ENCODE measurements at regions not wholly inside any gene's neighbourhood (a gene's known extent, or its start where the extent isn't known, plus 50 kb on each side); places are given as distances from the start of the nearest gene placed in this dataset.

- Histone ChIP-seq H3K9ac (ENCODE audit: low read length in 3 of 3) (no peak overlapping the region), H3K36me3 (ENCODE audit: control insufficient read depth in 2 of 3, insufficient read depth in 3 of 3, low read length in 3 of 3) (no peaks in the 10 kb centered on the region), H3K27ac (ENCODE audit: low read depth in 2 of 2, low read length in 2 of 2) (no peak overlapping the region), H3K27me3 (ENCODE audit: control insufficient read depth, insufficient read depth, low read length) (no peaks in the 10 kb centered on the region), H3K4me1 (ENCODE audit: control insufficient read depth in 2 of 3, insufficient read depth in 2 of 3, low read depth in 1 of 3, low read length in 3 of 3) (no peaks in the 10 kb centered on the region), H3K4me3 (ENCODE audit: low read length in 3 of 3) (no peak overlapping the region), H3K9me3 (ENCODE audit: control insufficient read depth in 2 of 3, insufficient read depth in 1 of 3, low read length in 3 of 3) (no peaks in the 10 kb centered on the region)
- intact Hi-C loops (cut with DNase I) = no loop called here
- DNase-seq (peak; percentile 78 to 89 (median 83)), FAIRE-seq (no peak)
- peak; percentile 98 for TF ChIP-seq CTCF (IDR thresholded peaks at IDR 0.05; ENCODE audit: borderline replicate concordance, extremely low read depth, insufficient read depth)
These were observed 267.9 kb upstream of the GHITM start for GRCh38 chr10:83871187-83872081.

- TF ChIP-seq CTCF (IDR thresholded peaks at IDR 0.05; ENCODE audit: borderline replicate concordance, extremely low read depth, insufficient read depth) = no peak
- H3K27me3 ChIP-seq (ENCODE audit: control insufficient read depth, insufficient read depth, low read length) = no peaks in the 10 kb centered on the region
- intact Hi-C loops (cut with DNase I) = no loop called here
These were observed 259.0 kb upstream of the GHITM start for GRCh38 chr10:83880252-83880791.

GRCh38 chr10:83881661-83882060 lies 257.6 kb upstream of the GHITM start:
- Histone ChIP-seq H3K36me3 (ENCODE audit: control insufficient read depth in 2 of 3, insufficient read depth in 3 of 3, low read length in 3 of 3) (no peaks in the 10 kb centered on the region), H3K27me3 (ENCODE audit: control insufficient read depth, insufficient read depth, low read length) (no peaks in the 10 kb centered on the region), H3K27ac (ENCODE audit: low read depth in 2 of 2, low read length in 2 of 2) (no peak overlapping the region), H3K4me1 (ENCODE audit: control insufficient read depth in 2 of 3, insufficient read depth in 2 of 3, low read depth in 1 of 3, low read length in 3 of 3) (no peaks in the 10 kb centered on the region), H3K9me3 (ENCODE audit: control insufficient read depth in 2 of 3, insufficient read depth in 1 of 3, low read length in 3 of 3) (no peaks in the 10 kb centered on the region), H3K9ac (ENCODE audit: low read length in 3 of 3) (no peak overlapping the region), H3K4me3 (ENCODE audit: low read length in 3 of 3) (no peak overlapping the region)
- TF ChIP-seq CTCF (IDR thresholded peaks at IDR 0.05; ENCODE audit: borderline replicate concordance, extremely low read depth, insufficient read depth) = no peak
- DNase-seq (no peak), FAIRE-seq (no peak)
- intact Hi-C loops (cut with DNase I) = no loop called here

More at GRCh38 chr10:83880252-83880791, 259.0 kb upstream of the GHITM start:
- DNase-seq (no peak), FAIRE-seq (no peak)
- Histone ChIP-seq H3K36me3 (ENCODE audit: control insufficient read depth in 2 of 3, insufficient read depth in 3 of 3, low read length in 3 of 3) (no peaks in the 10 kb centered on the region), H3K4me3 (ENCODE audit: low read length in 3 of 3) (no peak overlapping the region), H3K9ac (ENCODE audit: low read length in 3 of 3) (no peak overlapping the region), H3K4me1 (ENCODE audit: control insufficient read depth in 2 of 3, insufficient read depth in 2 of 3, low read depth in 1 of 3, low read length in 3 of 3) (no peaks in the 10 kb centered on the region), H3K9me3 (ENCODE audit: control insufficient read depth in 2 of 3, insufficient read depth in 1 of 3, low read length in 3 of 3) (no peaks in the 10 kb centered on the region), H3K27ac (ENCODE audit: low read depth in 2 of 2, low read length in 2 of 2) (no peak overlapping the region)
